Jurkat, Clone E6-1 (cell line): ENCODE measurements at regions not wholly inside any gene's neighbourhood (a gene's known extent, or its start where the extent isn't known, plus 50 kb on each side); places are given as distances from the start of the nearest gene placed in this dataset.

Experiments used
- DNase-seq: peaks from one replicate; pipeline ENCODE4 v3.0.0-alpha.2; 2011; ENCODE audit warnings: low read depth, low spot score
- H3K4me3 ChIP-seq: 2 replicates; pipeline ENCODE4 v1.5.1; 2011; ENCODE audit warnings: mild to moderate bottlenecking, low read length, control low read depth, moderate library complexity

GRCh38 chr7:10117815-10118214 lies 855.9 kb upstream of the PHF14 start:
- no peak for DNase-seq
- no peak overlapping the region for H3K4me3 ChIP-seq

GRCh38 chr7:10120936-10121335 lies 852.7 kb upstream of the PHF14 start:
- no peak for DNase-seq
- H3K4me3 ChIP-seq: no peak overlapping the region

GRCh38 chr7:10121631-10122030 lies 852.0 kb upstream of the PHF14 start:
- no peak for DNase-seq

GRCh38 chr7:10122551-10123100 lies 851.0 kb upstream of the PHF14 start:
- no peak for DNase-seq
- no peak overlapping the region for H3K4me3 ChIP-seq

More at GRCh38 chr7:10121631-10122030, 852.0 kb upstream of the PHF14 start:
- H3K4me3 ChIP-seq: no peak overlapping the region

- no peak overlapping the region for H3K4me3 ChIP-seq
- no peak for DNase-seq
Measured at GRCh38 chr7:10128748-10129147, 844.9 kb upstream of the PHF14 start.

GRCh38 chr7:10138087-10138854 lies 835.4 kb upstream of the PHF14 start:
- H3K4me3 ChIP-seq: no peak overlapping the region
- no peak for DNase-seq

GRCh38 chr7:10146271-10146670 lies 827.4 kb upstream of the PHF14 start:
- DNase-seq: no peak
- no peak overlapping the region for H3K4me3 ChIP-seq

- DNase-seq: no peak
- no peak overlapping the region for H3K4me3 ChIP-seq
Measured at GRCh38 chr7:10156972-10157371, 816.7 kb upstream of the PHF14 start.

GRCh38 chr7:10181996-10182395 lies 791.7 kb upstream of the PHF14 start:
- H3K4me3 ChIP-seq: no peak overlapping the region
- no peak for DNase-seq

- no peak for DNase-seq
- H3K4me3 ChIP-seq: no peak overlapping the region
Measured at GRCh38 chr7:10192074-10192473, 781.6 kb upstream of the PHF14 start.

- DNase-seq: no peak
- H3K4me3 ChIP-seq: no peak overlapping the region
Measured at GRCh38 chr7:10205696-10206095, 768.0 kb upstream of the PHF14 start.

- no peak overlapping the region for H3K4me3 ChIP-seq
- no peak for DNase-seq
Measured at GRCh38 chr7:10210000-10210399, 763.7 kb upstream of the PHF14 start.

GRCh38 chr7:10211016-10211415 lies 762.7 kb upstream of the PHF14 start:
- H3K4me3 ChIP-seq: no peak overlapping the region
- no peak for DNase-seq

- no peak for DNase-seq
Measured at GRCh38 chr7:10211861-10212260, 761.8 kb upstream of the PHF14 start.

GRCh38 chr7:10212649-10213048 lies 761.0 kb upstream of the PHF14 start:
- H3K4me3 ChIP-seq: no peak overlapping the region
- DNase-seq: no peak

More at GRCh38 chr7:10211861-10212260, 761.8 kb upstream of the PHF14 start:
- no peak overlapping the region for H3K4me3 ChIP-seq

GRCh38 chr7:10216462-10216861 lies 757.2 kb upstream of the PHF14 start:
- no peak overlapping the region for H3K4me3 ChIP-seq
- DNase-seq: no peak

GRCh38 chr7:10221084-10221483 lies 752.6 kb upstream of the PHF14 start:
- no peak for DNase-seq
- no peak overlapping the region for H3K4me3 ChIP-seq

GRCh38 chr7:10222976-10223375 lies 750.7 kb upstream of the PHF14 start:
- H3K4me3 ChIP-seq: no peak overlapping the region
- no peak for DNase-seq

- no peak overlapping the region for H3K4me3 ChIP-seq
- no peak for DNase-seq
Measured at GRCh38 chr7:10225275-10225674, 748.4 kb upstream of the PHF14 start.

GRCh38 chr7:10237306-10237705 lies 736.4 kb upstream of the PHF14 start:
- no peak overlapping the region for H3K4me3 ChIP-seq
- no peak for DNase-seq

GRCh38 chr7:10238641-10239040 lies 735.0 kb upstream of the PHF14 start:
- H3K4me3 ChIP-seq: no peak overlapping the region
- no peak for DNase-seq
